Memory B cell (primary cell): ENCODE measurements at regions not wholly inside any gene's neighbourhood (a gene's known extent, or its start where the extent isn't known, plus 50 kb on each side); places are given as distances from the start of the nearest gene placed in this dataset.

Experiments
- ATAC-seq: fragments of 150-1000 bp; cut with Tn5 transposase; 2 replicates; pipeline ENCODE4 v1.10.0; 2021; ENCODE audit warnings: low read depth, mild to moderate bottlenecking, moderate library complexity
- DNase-seq, 2 donors: peaks; one replicate each; pipeline ENCODE4 v3.0.0; 2022; ENCODE audit warnings: low spot score in 2 of 2
- H3K27ac Mint-ChIP-seq: one replicate; pipeline ENCODE4 v1.8.0; 2022; ENCODE audit warnings: mild to moderate bottlenecking, moderate library complexity, mixed read lengths
- H3K27me3 Mint-ChIP-seq: one replicate; pipeline ENCODE4 v1.8.0; 2022; ENCODE audit warnings: mixed read lengths
- H3K36me3 Mint-ChIP-seq: one replicate; pipeline ENCODE4 v1.8.0; 2022; ENCODE audit warnings: mild to moderate bottlenecking, mixed read lengths
- H3K4me1 Mint-ChIP-seq: one replicate; pipeline ENCODE4 v1.8.0; 2022; ENCODE audit warnings: mixed read lengths
- H3K4me3 Mint-ChIP-seq: one replicate; pipeline ENCODE4 v1.8.0; 2022; ENCODE audit warnings: mild to moderate bottlenecking, moderate library complexity, mixed read lengths
- H3K9me3 Mint-ChIP-seq: one replicate; pipeline ENCODE4 v1.8.0; 2022; ENCODE audit warnings: mixed read lengths

- H3K27ac Mint-ChIP-seq, result no peak overlapping the region
- peaks cover 11% of the 10 kb centered on the region for H3K27me3 Mint-ChIP-seq
- H3K4me3 Mint-ChIP-seq, result no peak overlapping the region
- ATAC-seq, result peak; percentile 31
- peaks cover 4% of the 10 kb centered on the region for H3K4me1 Mint-ChIP-seq
- no peaks in the 10 kb centered on the region for H3K36me3 Mint-ChIP-seq
- no peak for DNase-seq
- no peaks in the 10 kb centered on the region for H3K9me3 Mint-ChIP-seq
Measured at GRCh38 chr2:8408560-8409460, 273.0 kb upstream of the ID2 start.

GRCh38 chr2:8409461-8410260 is 272.2 kb upstream of the ID2 start:
- Mint-ChIP-seq H3K9me3 (no peaks in the 10 kb centered on the region), H3K27me3 (peaks cover 5% of the 10 kb centered on the region), H3K4me3 (no peak overlapping the region), H3K4me1 (peaks cover 4% of the 10 kb centered on the region), H3K36me3 (no peaks in the 10 kb centered on the region), H3K27ac (no peak overlapping the region)
- ATAC-seq, result no peak
- DNase-seq, result no peak

- DNase-seq (no peak), ATAC-seq (no peak)
- Mint-ChIP-seq H3K36me3 (no peaks in the 10 kb centered on the region), H3K27me3 (peaks cover 8% of the 10 kb centered on the region), H3K27ac (no peak overlapping the region), H3K4me1 (peaks cover 6% of the 10 kb centered on the region), H3K9me3 (no peaks in the 10 kb centered on the region), H3K4me3 (no peak overlapping the region)
Measured at GRCh38 chr2:8412082-8412481, 269.8 kb upstream of the ID2 start.

GRCh38 chr2:8412586-8412985 is 269.3 kb upstream of the ID2 start:
- ATAC-seq (no peak), DNase-seq (no peak)
- Mint-ChIP-seq H3K36me3 (no peaks in the 10 kb centered on the region), H3K4me1 (peaks cover 6% of the 10 kb centered on the region), H3K27me3 (peaks cover 8% of the 10 kb centered on the region), H3K4me3 (no peak overlapping the region), H3K9me3 (no peaks in the 10 kb centered on the region), H3K27ac (no peak overlapping the region)

GRCh38 chr2:8413589-8414135 is 268.2 kb upstream of the ID2 start:
- Mint-ChIP-seq H3K36me3 (no peaks in the 10 kb centered on the region), H3K4me1 (peaks cover 6% of the 10 kb centered on the region), H3K4me3 (no peak overlapping the region), H3K9me3 (no peaks in the 10 kb centered on the region), H3K27me3 (peaks cover 10% of the 10 kb centered on the region), H3K27ac (no peak overlapping the region)
- ATAC-seq, result no peak
- DNase-seq, result no peak

- no peak overlapping the region for H3K27ac Mint-ChIP-seq
- peaks cover 13% of the 10 kb centered on the region for H3K27me3 Mint-ChIP-seq
- DNase-seq (no peak), ATAC-seq (no peak)
- H3K9me3 Mint-ChIP-seq, result no peaks in the 10 kb centered on the region
- H3K4me3 Mint-ChIP-seq, result no peak overlapping the region
- H3K36me3 Mint-ChIP-seq, result no peaks in the 10 kb centered on the region
- H3K4me1 Mint-ChIP-seq, result peaks cover 2% of the 10 kb centered on the region
Measured at GRCh38 chr2:8414946-8415879, 266.6 kb upstream of the ID2 start.

GRCh38 chr2:8416001-8416571 is 265.8 kb upstream of the ID2 start:
- no peak overlapping the region for H3K4me3 Mint-ChIP-seq
- DNase-seq (no peak), ATAC-seq (no peak)
- no peaks in the 10 kb centered on the region for H3K9me3 Mint-ChIP-seq
- no peaks in the 10 kb centered on the region for H3K36me3 Mint-ChIP-seq
- H3K27ac Mint-ChIP-seq, result no peak overlapping the region
- H3K27me3 Mint-ChIP-seq, result peaks cover 13% of the 10 kb centered on the region
- peaks cover 2% of the 10 kb centered on the region for H3K4me1 Mint-ChIP-seq

GRCh38 chr2:8416849-8417832 is 264.7 kb upstream of the ID2 start:
- H3K27ac Mint-ChIP-seq, result no peak overlapping the region
- H3K4me1 Mint-ChIP-seq, result peaks cover 2% of the 10 kb centered on the region
- ATAC-seq (no peak), DNase-seq (no peak)
- peaks cover 15% of the 10 kb centered on the region for H3K27me3 Mint-ChIP-seq
- H3K4me3 Mint-ChIP-seq, result no peak overlapping the region
- H3K36me3 Mint-ChIP-seq, result no peaks in the 10 kb centered on the region
- no peaks in the 10 kb centered on the region for H3K9me3 Mint-ChIP-seq

- no peaks in the 10 kb centered on the region for H3K9me3 Mint-ChIP-seq
- ATAC-seq (no peak), DNase-seq (no peak)
- H3K27ac Mint-ChIP-seq, result no peak overlapping the region
- no peak overlapping the region for H3K4me3 Mint-ChIP-seq
- H3K27me3 Mint-ChIP-seq, result peaks cover 17% of the 10 kb centered on the region
- H3K4me1 Mint-ChIP-seq, result peaks cover 2% of the 10 kb centered on the region
- no peaks in the 10 kb centered on the region for H3K36me3 Mint-ChIP-seq
Measured at GRCh38 chr2:8418721-8419120, 263.1 kb upstream of the ID2 start.

GRCh38 chr2:8421658-8422449 is 260.0 kb upstream of the ID2 start:
- ATAC-seq (no peak), DNase-seq (no peak)
- H3K4me1 Mint-ChIP-seq, result no peaks in the 10 kb centered on the region
- no peak overlapping the region for H3K4me3 Mint-ChIP-seq
- H3K27me3 Mint-ChIP-seq, result peaks cover 23% of the 10 kb centered on the region
- H3K27ac Mint-ChIP-seq, result no peak overlapping the region
- no peaks in the 10 kb centered on the region for H3K9me3 Mint-ChIP-seq
- peaks cover 2% of the 10 kb centered on the region for H3K36me3 Mint-ChIP-seq

- Mint-ChIP-seq H3K36me3 (peaks cover 2% of the 10 kb centered on the region), H3K4me3 (no peak overlapping the region), H3K9me3 (no peaks in the 10 kb centered on the region), H3K4me1 (no peaks in the 10 kb centered on the region), H3K27ac (no peak overlapping the region), H3K27me3 (peaks cover 23% of the 10 kb centered on the region)
- DNase-seq (no peak), ATAC-seq (no peak)
Measured at GRCh38 chr2:8422450-8422800, 259.4 kb upstream of the ID2 start.
